Upper lobe of left lung (tissue), 6 donors: ENCODE measurements at regions not wholly inside any gene's neighbourhood (a gene's known extent, or its start where the extent isn't known, plus 50 kb on each side); places are given as distances from the start of the nearest gene placed in this dataset.

Experiments used
- ATAC-seq, 2 donors: fragments of 200-7000 bp; cut with Tn5 transposase; one replicate each; pipeline ENCODE4 v1.9.1; 2022; ENCODE audit warnings: mild to moderate bottlenecking in 2 of 2, moderate library complexity in 2 of 2; ENCODE audit not compliant: low FRiP score in 2 of 2
- DNase-seq, 2 donors: peaks; one replicate each; pipeline ENCODE4 v3.0.0-alpha.2; 2019 to 2020
- H3K27ac ChIP-seq, 4 donors: fragments of 200-600 bp; sonication (generic); one replicate each; pipeline ENCODE4 v1.5.1; 2016 to 2019
- H3K27me3 ChIP-seq, 4 donors: fragments of 200-600 bp; sonication (generic); one replicate each; pipeline ENCODE4 v1.5.1; 2017 to 2019
- H3K36me3 ChIP-seq, 4 donors: fragments of 200-600 bp; sonication (generic); one replicate each; pipeline ENCODE4 v1.5.1; 2016 to 2019
- H3K4me1 ChIP-seq, 4 donors: fragments of 200-600 bp; sonication (generic); one replicate each; pipeline ENCODE4 v1.5.1; 2018 to 2019
- H3K4me3 ChIP-seq, 4 donors: fragments of 200-600 bp; sonication (generic); one replicate each; pipeline ENCODE4 v1.5.1; 2017 to 2019; ENCODE audit warnings: mild to moderate bottlenecking in 2 of 4, moderate library complexity in 1 of 4
- H3K9me3 ChIP-seq, 4 donors: fragments of 200-600 bp; sonication (generic); one replicate each; pipeline ENCODE4 v1.5.1; 2018 to 2019
- CTCF ChIP-seq, 6 experiments: fragments of 450-650 bp in 4 of 6; fragments of 200-600 bp in 2 of 6; sonication (generic) in 2 of 6; IDR thresholded peaks; one replicate each; pipeline ENCODE4 v1.5.1; 2016 to 2019; ENCODE audit warnings: antibody characterized with exemption in 6 of 6
- EP300 ChIP-seq, 4 donors: sonication (generic); formaldehyde crosslinking; IDR thresholded peaks; one replicate each; pipeline ENCODE4 v1.5.1; 2017; ENCODE audit warnings: antibody characterized with exemption in 4 of 4, control low read depth in 2 of 4
- POLR2A ChIP-seq, 4 donors: fragments of 450-650 bp; IDR thresholded peaks; one replicate each; pipeline ENCODE4 v1.5.1; 2016 to 2017; ENCODE audit warnings: antibody characterized with exemption in 4 of 4, mild to moderate bottlenecking in 2 of 4
- POLR2AphosphoS5 ChIP-seq, 2 donors: sonication (generic); formaldehyde crosslinking; IDR thresholded peaks; one replicate each; pipeline ENCODE4 v1.5.1; 2017; ENCODE audit warnings: antibody characterized with exemption in 2 of 2
- WGBS, 2 donors: methylation state at CpG; one replicate each; pipeline ENCODE4 v1.1.5; 2017 to 2018; 5-methylcytosine and 5-hydroxymethylcytosine counted together
- donor health status: DM: no; HTN: no; CAD: no; lungs with moderate emphysema.
- donor health status: DM: no; HTN: yes; CAD: no; lungs with severe emphysema.

- TF ChIP-seq POLR2A (IDR thresholded peaks at IDR 0.05) (no peak), POLR2AphosphoS5 (IDR thresholded peaks at IDR 0.05) (no peak), EP300 (IDR thresholded peaks at IDR 0.05) (no peak), CTCF (IDR thresholded peaks at IDR 0.05) (no peak)
- Histone ChIP-seq H3K36me3 (no peaks in the 10 kb centered on the region), H3K4me1 (no peaks in the 10 kb centered on the region), H3K9me3 (no peaks in the 10 kb centered on the region), H3K27me3 (no peaks in the 10 kb centered on the region), H3K27ac (no peak overlapping the region), H3K4me3 (no peak overlapping the region)
- 78 to 89% methylated on average over 4 of the region's 4 CpGs for WGBS, 2 donors
- ATAC-seq (no peak), DNase-seq (no peak)
Observed at GRCh38 chr13:89936256-89936655, 1411.2 kb upstream of the MIR17HG start.

- no peak overlapping the region for H3K4me3 ChIP-seq
- no peaks in the 10 kb centered on the region for H3K36me3 ChIP-seq
- 75 to 76% methylated on average over 3 of the region's 3 CpGs for WGBS, 2 donors
- no peaks in the 10 kb centered on the region for H3K4me1 ChIP-seq
- ATAC-seq (no peak), DNase-seq (no peak)
- no peaks in the 10 kb centered on the region for H3K27me3 ChIP-seq
- TF ChIP-seq CTCF (IDR thresholded peaks at IDR 0.05) (no peak), POLR2A (IDR thresholded peaks at IDR 0.05) (no peak), POLR2AphosphoS5 (IDR thresholded peaks at IDR 0.05) (no peak), EP300 (IDR thresholded peaks at IDR 0.05) (no peak)
- H3K9me3 ChIP-seq: no peaks in the 10 kb centered on the region
- no peak overlapping the region for H3K27ac ChIP-seq
Observed at GRCh38 chr13:89937420-89937819, 1410.1 kb upstream of the MIR17HG start.

- no peak for ATAC-seq
- no peak overlapping the region for H3K27ac ChIP-seq
- 82 to 89% methylated on average over 1 of the region's 1 CpG for WGBS, 2 donors
Observed at GRCh38 chr13:89940383-89940782, 1407.1 kb upstream of the MIR17HG start.

GRCh38 chr13:89943139-89943538 lies 1404.3 kb upstream of the MIR17HG start:
- no peak for ATAC-seq

More at GRCh38 chr13:89940383-89940782, 1407.1 kb upstream of the MIR17HG start:
- no peak for DNase-seq
- no peaks in the 10 kb centered on the region for H3K27me3 ChIP-seq
- H3K4me1 ChIP-seq: no peaks in the 10 kb centered on the region
- H3K36me3 ChIP-seq: no peaks in the 10 kb centered on the region
- no peak for TF ChIP-seq EP300 (IDR thresholded peaks at IDR 0.05)
- no peak for TF ChIP-seq POLR2AphosphoS5 (IDR thresholded peaks at IDR 0.05)
- TF ChIP-seq CTCF (IDR thresholded peaks at IDR 0.05): no peak
- TF ChIP-seq POLR2A (IDR thresholded peaks at IDR 0.05): no peak
- no peak overlapping the region for H3K4me3 ChIP-seq
- H3K9me3 ChIP-seq: no peaks in the 10 kb centered on the region

More at GRCh38 chr13:89943139-89943538, 1404.3 kb upstream of the MIR17HG start:
- Histone ChIP-seq H3K4me1 (no peaks in the 10 kb centered on the region), H3K27ac (no peak overlapping the region), H3K9me3 (no peaks in the 10 kb centered on the region), H3K36me3 (no peaks in the 10 kb centered on the region), H3K27me3 (no peaks in the 10 kb centered on the region), H3K4me3 (no peak overlapping the region)
- TF ChIP-seq POLR2A (IDR thresholded peaks at IDR 0.05) (no peak), EP300 (IDR thresholded peaks at IDR 0.05) (no peak), CTCF (IDR thresholded peaks at IDR 0.05) (no peak), POLR2AphosphoS5 (IDR thresholded peaks at IDR 0.05) (no peak)
- no peak for DNase-seq
